HG03460 (cell line): ENCODE measurements at regions not wholly inside any gene's neighbourhood (a gene's known extent, or its start where the extent isn't known, plus 50 kb on each side); places are given as distances from the start of the nearest gene placed in this dataset.
"Not testable (repeated sequence)": the region's sequence is repeated elsewhere in the genome, so short reads cannot be mapped to it uniquely, and the experiment has no call there.

Experiments
- ATAC-seq: cut with Tn5 transposase; IDR thresholded peaks from one replicate; pipeline ENCODE4 v1.9.1; 2021; ENCODE audit not compliant: unreplicated experiment

- not testable (repeated sequence) for ATAC-seq
Observed at GRCh38 chr7:66456431-66456830, 172.2 kb upstream of the KCTD7 start.

GRCh38 chr7:66458991-66459390 lies 169.7 kb upstream of the KCTD7 start:
- ATAC-seq: not testable (repeated sequence)

- ATAC-seq: not testable (repeated sequence)
Observed at GRCh38 chr7:66459783-66460413, 168.8 kb upstream of the KCTD7 start.

- no peak for ATAC-seq
Observed at GRCh38 chr7:66460921-66461361, 167.7 kb upstream of the KCTD7 start.

DNA sequence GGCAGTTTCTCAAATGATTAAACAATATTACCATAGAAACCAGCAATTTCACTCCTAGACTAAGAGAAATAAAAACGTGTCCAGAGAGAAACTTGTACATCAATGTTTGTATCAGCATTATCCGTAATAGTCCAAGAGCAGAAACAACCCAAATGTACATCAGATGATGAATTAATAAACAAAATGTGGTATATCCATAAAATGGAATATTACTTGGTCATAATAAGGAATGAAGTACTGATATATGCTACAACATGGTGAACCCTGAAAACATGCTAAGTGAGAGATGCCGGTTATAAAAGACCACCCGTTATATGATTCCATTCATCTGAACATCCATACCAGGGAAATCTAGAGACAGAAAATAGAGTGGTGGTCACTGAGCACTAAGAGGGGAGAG lies 167.3 kb upstream of the KCTD7 start:
- not testable (repeated sequence) for ATAC-seq

- not testable (repeated sequence) for ATAC-seq
Observed at GRCh38 chr7:66462831-66463230, 165.8 kb upstream of the KCTD7 start.

DNA sequence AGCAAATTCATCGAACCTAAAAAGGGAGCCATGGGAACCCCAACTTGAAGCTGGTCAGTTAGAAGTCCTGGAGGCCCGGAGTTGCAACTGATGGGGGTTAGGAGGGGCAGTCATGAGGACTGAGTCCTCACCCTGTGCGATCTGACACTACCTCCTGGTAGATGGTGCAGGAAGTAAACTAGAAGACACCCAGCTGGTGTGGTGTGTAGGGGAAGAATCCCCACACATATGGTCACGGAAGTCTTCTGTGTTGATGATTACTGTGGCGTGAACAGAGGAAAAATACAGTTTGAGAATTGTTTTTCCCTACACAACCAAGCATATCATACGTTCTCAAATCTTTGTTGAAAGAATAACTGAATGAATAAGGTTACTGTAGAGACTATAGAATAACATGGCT lies 164.6 kb upstream of the KCTD7 start:
- ATAC-seq: peak; percentile 77

- no peak for ATAC-seq
Observed at GRCh38 chr7:66466081-66466600, 162.5 kb upstream of the KCTD7 start.

- no peak for ATAC-seq
Observed at GRCh38 chr7:66467887-66468286, 160.8 kb upstream of the KCTD7 start.

DNA sequence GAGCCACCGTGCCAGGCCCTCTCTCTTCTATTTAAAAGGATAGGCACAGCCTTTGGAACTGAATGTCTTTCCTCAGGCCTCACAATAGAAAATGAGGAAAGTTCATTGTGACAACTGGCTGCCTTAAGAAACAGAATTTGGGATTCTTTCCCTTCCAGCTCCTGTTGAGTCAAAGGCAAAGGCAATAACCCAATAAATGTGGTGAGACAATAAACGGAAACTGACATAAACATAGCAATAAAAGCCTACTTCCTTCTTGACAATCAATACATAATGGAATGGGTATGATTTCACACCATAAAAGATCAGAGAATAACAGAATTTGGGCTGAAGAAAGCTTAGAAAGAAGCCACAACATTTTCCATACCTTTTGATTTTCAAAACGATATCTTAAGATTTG lies 155.6 kb upstream of the KCTD7 start:
- ATAC-seq: not testable (repeated sequence)

GRCh38 chr7:66474441-66474840 lies 154.2 kb upstream of the KCTD7 start:
- no peak for ATAC-seq

DNA sequence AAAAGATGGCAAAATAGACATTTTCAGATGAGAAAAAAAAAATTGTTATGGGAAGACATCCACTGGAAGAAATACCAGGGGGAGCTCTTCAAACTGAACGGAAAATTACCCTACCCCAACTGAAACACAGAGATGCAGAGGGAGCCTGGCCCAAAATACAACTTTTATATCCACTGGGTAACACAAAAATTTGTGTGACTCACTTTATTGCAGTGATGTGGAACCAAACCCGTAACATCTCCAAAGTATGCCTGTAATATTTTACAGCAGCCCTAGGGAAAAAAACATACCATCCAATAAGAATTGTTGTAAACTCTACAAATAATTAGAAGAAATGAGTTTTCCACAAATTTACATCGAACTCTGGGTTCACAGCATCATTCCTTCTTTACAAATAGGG lies 152.6 kb upstream of the KCTD7 start:
- not testable (repeated sequence) for ATAC-seq

- ATAC-seq: not testable (repeated sequence)
Observed at GRCh38 chr7:66477822-66478397, 150.8 kb upstream of the KCTD7 start.

DNA sequence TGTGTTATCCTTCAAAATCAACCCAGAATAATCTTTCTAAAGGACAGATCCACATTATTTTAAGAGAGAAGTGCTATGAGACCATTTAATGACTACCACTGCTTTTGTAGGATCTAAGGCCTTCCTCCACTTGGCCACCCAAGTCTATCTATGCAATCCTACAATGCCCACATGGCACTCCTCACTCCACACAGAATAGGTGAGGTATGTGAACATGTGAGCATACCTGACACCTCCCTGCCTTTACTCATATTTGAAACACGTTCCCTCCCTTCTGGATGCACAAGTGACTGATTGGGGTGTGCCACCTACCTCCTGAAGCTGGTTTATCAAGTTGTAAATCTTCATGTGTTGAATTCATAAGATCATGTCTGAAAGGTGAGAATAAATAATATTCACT lies 147.5 kb upstream of the KCTD7 start:
- not testable (repeated sequence) for ATAC-seq

- not testable (repeated sequence) for ATAC-seq
Observed at GRCh38 chr7:66489065-66489464, 139.6 kb upstream of the KCTD7 start.

- ATAC-seq: not testable (repeated sequence)
Observed at GRCh38 chr7:66489741-66490140, 138.9 kb upstream of the KCTD7 start.

DNA sequence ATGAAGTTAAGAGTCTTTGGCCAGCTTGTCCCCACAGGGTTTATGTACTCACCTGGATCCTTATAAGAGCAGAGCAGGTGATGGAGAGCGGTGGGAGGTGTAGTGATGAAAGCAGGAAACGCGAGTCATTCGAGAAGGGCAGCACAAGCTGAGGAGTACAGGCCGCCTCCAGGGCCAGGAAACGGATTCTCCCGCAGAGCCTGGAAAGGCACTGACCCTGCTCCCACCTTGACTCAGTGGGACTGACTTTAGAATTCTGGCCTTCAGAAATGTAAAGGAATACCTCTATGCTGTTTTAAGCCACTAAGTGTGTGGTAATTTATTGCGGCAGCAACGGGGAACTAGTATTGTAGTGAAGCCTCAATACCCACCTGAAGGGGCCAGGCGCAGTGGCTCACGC lies 137.7 kb upstream of the KCTD7 start:
- not testable (repeated sequence) for ATAC-seq

GRCh38 chr7:66492405-66492804 lies 136.3 kb upstream of the KCTD7 start:
- not testable (repeated sequence) for ATAC-seq

GRCh38 chr7:66493235-66494205 lies 135.2 kb upstream of the KCTD7 start:
- peak; percentile 97 for ATAC-seq

GRCh38 chr7:66497346-66497745 lies 131.3 kb upstream of the KCTD7 start:
- no peak for ATAC-seq

DNA sequence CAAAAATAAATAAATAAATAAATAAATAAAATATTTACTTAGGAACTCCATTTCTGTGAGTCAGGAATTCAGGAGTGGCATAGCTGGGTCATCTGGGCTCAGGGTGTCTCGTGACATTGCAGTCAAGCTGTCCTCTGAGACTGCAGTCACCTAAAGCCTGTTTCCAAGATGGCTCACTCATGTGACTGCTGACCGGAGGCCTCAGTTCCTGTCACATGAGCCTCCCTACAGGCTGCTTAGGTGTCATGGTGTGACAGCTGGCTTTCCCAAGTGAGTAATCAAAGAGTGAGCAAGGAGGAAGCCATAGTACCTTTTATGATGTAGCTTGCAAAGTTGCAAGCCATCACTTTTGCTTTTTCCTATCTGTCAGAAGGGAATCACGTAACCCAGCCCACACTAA lies 128.6 kb upstream of the KCTD7 start:
- no peak for ATAC-seq
